GM23338 (cell line): ENCODE measurements at regions not wholly inside any gene's neighbourhood (a gene's known extent, or its start where the extent isn't known, plus 50 kb on each side); places are given as distances from the start of the nearest gene placed in this dataset.

Source experiments
- ATAC-seq: fragments of 200-7000 bp; cut with Tn5 transposase; 3 replicates; pipeline ENCODE4 v1.9.1; 2020
- DNase-seq: peaks from one replicate; pipeline ENCODE4 v3.0.0-alpha.2; 2015; ENCODE audit warnings: low spot score
- H2AFZ ChIP-seq: fragments of 200-600 bp; sonication (generic); 2 replicates; pipeline ENCODE4 v1.8.0; 2016; ENCODE audit warnings: antibody characterized with exemption, mild to moderate bottlenecking, moderate library complexity
- H3F3A ChIP-seq: fragments of 200-600 bp; sonication (generic); replicated peaks from 2 replicates; pipeline ENCODE4 v1.8.0; 2017; ENCODE audit warnings: antibody characterized with exemption, mixed run types, low read depth
- H3K27ac ChIP-seq: fragments of 200-600 bp; sonication (generic); 2 replicates; pipeline ENCODE4 v1.6.1; 2016; ENCODE audit warnings: low read depth
- H3K27me3 ChIP-seq: fragments of 200-600 bp; sonication (generic); 2 replicates; pipeline ENCODE4 v1.8.0; 2016; ENCODE audit warnings: mild to moderate bottlenecking, mixed run types, moderate library complexity; ENCODE audit not compliant: insufficient read depth
- H3K36me3 ChIP-seq: fragments of 200-600 bp; sonication (generic); 2 replicates; pipeline ENCODE4 v1.8.0; 2016; ENCODE audit warnings: mild to moderate bottlenecking; ENCODE audit not compliant: insufficient read depth
- H3K4me1 ChIP-seq: fragments of 200-600 bp; sonication (generic); 2 replicates; pipeline ENCODE4 v1.8.0; 2016; ENCODE audit warnings: mild to moderate bottlenecking, moderate library complexity; ENCODE audit not compliant: insufficient read depth
- H3K4me2 ChIP-seq: fragments of 200-600 bp; sonication (generic); 2 replicates; pipeline ENCODE4 v1.7.1; 2017; ENCODE audit warnings: mixed run types
- H3K4me3 ChIP-seq: fragments of 200-600 bp; sonication (generic); 2 replicates; pipeline ENCODE4 v1.6.1; 2016; ENCODE audit warnings: mixed run types
- H3K79me2 ChIP-seq: fragments of 200-600 bp; sonication (generic); replicated peaks from 2 replicates; pipeline ENCODE4 v1.8.0; 2017; ENCODE audit warnings: mild to moderate bottlenecking; ENCODE audit not compliant: insufficient read depth
- H3K9me2 ChIP-seq: fragments of 200-600 bp; sonication (generic); 2 replicates; pipeline ENCODE4 v1.8.0; 2017; ENCODE audit not compliant: insufficient read depth
- H4K20me1 ChIP-seq: fragments of 200-600 bp; sonication (generic); replicated peaks from 2 replicates; pipeline ENCODE4 v1.8.0; 2017; ENCODE audit warnings: mild to moderate bottlenecking; ENCODE audit not compliant: insufficient read depth
- H3K27ac Mint-ChIP-seq: 2 replicates; pipeline ENCODE4 v1.8.0; 2020; ENCODE audit warnings: inconsistent platforms, mild to moderate bottlenecking, moderate library complexity, mixed read lengths
- H3K27me3 Mint-ChIP-seq: 3 replicates; pipeline ENCODE4 v1.8.0; 2022; ENCODE audit warnings: low read depth, mild to moderate bottlenecking, moderate library complexity, mixed read lengths, inconsistent platforms; ENCODE audit not compliant: insufficient read depth, poor library complexity
- H3K36me3 Mint-ChIP-seq: 3 replicates; pipeline ENCODE4 v1.8.0; 2021; ENCODE audit warnings: low read depth, mild to moderate bottlenecking, inconsistent platforms, moderate library complexity, mixed read lengths
- H3K4me1 Mint-ChIP-seq: 3 replicates; pipeline ENCODE4 v1.8.0; 2020; ENCODE audit warnings: mild to moderate bottlenecking, inconsistent platforms, mixed read lengths
- H3K4me3 Mint-ChIP-seq: 3 replicates; pipeline ENCODE4 v1.8.0; 2021; ENCODE audit warnings: moderate library complexity, mild to moderate bottlenecking, inconsistent platforms, mixed read lengths
- H3K9me3 Mint-ChIP-seq: 3 replicates; pipeline ENCODE4 v1.8.0; 2020; ENCODE audit warnings: moderate library complexity, mild to moderate bottlenecking, inconsistent platforms, mixed read lengths
- CREB1 ChIP-seq: fragments of 250-450 bp; sonication (Bioruptor Pico); IDR thresholded peaks from 2 replicates; pipeline ENCODE4 v1.5.0; 2020; ENCODE audit warnings: low read depth, mild to moderate bottlenecking, moderate library complexity
- EZH2 ChIP-seq: fragments of 200-600 bp; sonication (generic); IDR thresholded peaks from one replicate; pipeline ENCODE4 v1.8.0; 2017; ENCODE audit warnings: antibody characterized with exemption, mild to moderate bottlenecking, low read depth; ENCODE audit not compliant: unreplicated experiment
- EZH2phosphoT487 ChIP-seq: fragments of 200-600 bp; sonication (generic); IDR thresholded peaks from one replicate; pipeline ENCODE4 v1.8.1; 2018; ENCODE audit warnings: antibody characterized with exemption; ENCODE audit not compliant: unreplicated experiment
- JUNB ChIP-seq: IDR thresholded peaks from one replicate; pipeline ENCODE4 v1.6.1; 2016; ENCODE audit warnings: antibody characterized with exemption; ENCODE audit not compliant: unreplicated experiment
- NANOG ChIP-seq: IDR thresholded peaks from 2 replicates; pipeline ENCODE4 v1.6.1; 2016; ENCODE audit warnings: antibody characterized with exemption, borderline replicate concordance
- POLR2AphosphoS5 ChIP-seq: IDR thresholded peaks from 2 replicates; pipeline ENCODE4 v1.6.1; 2016; ENCODE audit warnings: antibody characterized with exemption, low read depth
- STAT1 ChIP-seq: IDR thresholded peaks from one replicate; pipeline ENCODE4 v1.6.1; 2016; ENCODE audit warnings: antibody characterized with exemption; ENCODE audit not compliant: unreplicated experiment
- ZNF114 ChIP-seq: fragments of 250-450 bp; sonication (Bioruptor Pico); IDR thresholded peaks from 2 replicates; pipeline ENCODE4 v1.5.0; 2020; ENCODE audit warnings: mild to moderate bottlenecking, moderate library complexity
- ZNF331 ChIP-seq: fragments of 250-450 bp; sonication (Bioruptor Pico); IDR thresholded peaks from 2 replicates; pipeline ENCODE4 v1.5.0; 2020; ENCODE audit warnings: low read depth, mild to moderate bottlenecking, moderate library complexity
- TF ChIP-seq, protein P1 (sequence below), 2 experiments: fragments of 200-600 bp in 1 of 2; sonication (generic) in 1 of 2; conservative IDR thresholded peaks; 2 replicates each; pipeline versions ENCODE4 v1.5.1 to v1.6.1; 2016 to 2017; ENCODE audit warnings: antibody characterized with exemption in 2 of 2, low read depth in 2 of 2, mild to moderate bottlenecking in 2 of 2, moderate library complexity in 1 of 2
- TF ChIP-seq, protein P2 (sequence below): IDR thresholded peaks from one replicate; pipeline ENCODE4 v1.6.1; 2018; ENCODE audit warnings: antibody characterized with exemption; ENCODE audit not compliant: unreplicated experiment
- TF ChIP-seq, protein P3 (sequence below): fragments of 250-450 bp; sonication (Bioruptor Pico); IDR thresholded peaks from 2 replicates; pipeline ENCODE4 v1.5.0; 2020; ENCODE audit warnings: mild to moderate bottlenecking, moderate library complexity
- TF ChIP-seq, protein P4 (sequence below): IDR thresholded peaks from 2 replicates; pipeline ENCODE4 v1.6.1; 2016; ENCODE audit warnings: antibody characterized with exemption

DNA sequence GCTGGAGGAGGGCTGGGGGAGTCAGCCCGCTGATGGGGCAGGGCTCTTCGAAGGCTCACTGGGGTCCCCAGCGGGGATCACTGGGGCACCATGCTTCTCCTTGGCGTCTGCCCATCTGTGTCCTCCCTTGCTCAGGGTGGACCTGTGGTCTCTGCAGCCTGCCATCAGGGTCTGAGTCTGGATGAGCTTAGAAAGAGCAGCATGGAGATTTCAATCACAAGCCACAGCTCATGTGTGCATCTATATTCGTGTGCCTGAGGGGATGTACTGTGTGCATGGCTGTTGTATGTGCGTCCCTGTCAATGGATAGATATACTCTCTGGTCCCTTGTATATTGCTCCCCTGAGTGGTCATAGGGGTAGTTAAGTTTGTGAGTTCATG lies 126.6 kb upstream of the SDK2 start:
- H3K9me2 ChIP-seq, result no peaks in the 10 kb centered on the region
- TF ChIP-seq, protein P1, sequence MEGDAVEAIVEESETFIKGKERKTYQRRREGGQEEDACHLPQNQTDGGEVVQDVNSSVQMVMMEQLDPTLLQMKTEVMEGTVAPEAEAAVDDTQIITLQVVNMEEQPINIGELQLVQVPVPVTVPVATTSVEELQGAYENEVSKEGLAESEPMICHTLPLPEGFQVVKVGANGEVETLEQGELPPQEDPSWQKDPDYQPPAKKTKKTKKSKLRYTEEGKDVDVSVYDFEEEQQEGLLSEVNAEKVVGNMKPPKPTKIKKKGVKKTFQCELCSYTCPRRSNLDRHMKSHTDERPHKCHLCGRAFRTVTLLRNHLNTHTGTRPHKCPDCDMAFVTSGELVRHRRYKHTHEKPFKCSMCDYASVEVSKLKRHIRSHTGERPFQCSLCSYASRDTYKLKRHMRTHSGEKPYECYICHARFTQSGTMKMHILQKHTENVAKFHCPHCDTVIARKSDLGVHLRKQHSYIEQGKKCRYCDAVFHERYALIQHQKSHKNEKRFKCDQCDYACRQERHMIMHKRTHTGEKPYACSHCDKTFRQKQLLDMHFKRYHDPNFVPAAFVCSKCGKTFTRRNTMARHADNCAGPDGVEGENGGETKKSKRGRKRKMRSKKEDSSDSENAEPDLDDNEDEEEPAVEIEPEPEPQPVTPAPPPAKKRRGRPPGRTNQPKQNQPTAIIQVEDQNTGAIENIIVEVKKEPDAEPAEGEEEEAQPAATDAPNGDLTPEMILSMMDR (conservative IDR thresholded peaks at IDR 0.05; ENCODE audit: low read depth in 2 of 2), result no peak
- TF ChIP-seq ZNF114 (no peak), JUNB (no peak), EZH2 (no peak), POLR2AphosphoS5 (no peak), CREB1 (CRISPR knock-in tag) (no peak), EZH2phosphoT487 (no peak), ZNF331 (CRISPR knock-in tag) (no peak), NANOG (no peak), STAT1 (no peak)
- TF ChIP-seq, protein P2, sequence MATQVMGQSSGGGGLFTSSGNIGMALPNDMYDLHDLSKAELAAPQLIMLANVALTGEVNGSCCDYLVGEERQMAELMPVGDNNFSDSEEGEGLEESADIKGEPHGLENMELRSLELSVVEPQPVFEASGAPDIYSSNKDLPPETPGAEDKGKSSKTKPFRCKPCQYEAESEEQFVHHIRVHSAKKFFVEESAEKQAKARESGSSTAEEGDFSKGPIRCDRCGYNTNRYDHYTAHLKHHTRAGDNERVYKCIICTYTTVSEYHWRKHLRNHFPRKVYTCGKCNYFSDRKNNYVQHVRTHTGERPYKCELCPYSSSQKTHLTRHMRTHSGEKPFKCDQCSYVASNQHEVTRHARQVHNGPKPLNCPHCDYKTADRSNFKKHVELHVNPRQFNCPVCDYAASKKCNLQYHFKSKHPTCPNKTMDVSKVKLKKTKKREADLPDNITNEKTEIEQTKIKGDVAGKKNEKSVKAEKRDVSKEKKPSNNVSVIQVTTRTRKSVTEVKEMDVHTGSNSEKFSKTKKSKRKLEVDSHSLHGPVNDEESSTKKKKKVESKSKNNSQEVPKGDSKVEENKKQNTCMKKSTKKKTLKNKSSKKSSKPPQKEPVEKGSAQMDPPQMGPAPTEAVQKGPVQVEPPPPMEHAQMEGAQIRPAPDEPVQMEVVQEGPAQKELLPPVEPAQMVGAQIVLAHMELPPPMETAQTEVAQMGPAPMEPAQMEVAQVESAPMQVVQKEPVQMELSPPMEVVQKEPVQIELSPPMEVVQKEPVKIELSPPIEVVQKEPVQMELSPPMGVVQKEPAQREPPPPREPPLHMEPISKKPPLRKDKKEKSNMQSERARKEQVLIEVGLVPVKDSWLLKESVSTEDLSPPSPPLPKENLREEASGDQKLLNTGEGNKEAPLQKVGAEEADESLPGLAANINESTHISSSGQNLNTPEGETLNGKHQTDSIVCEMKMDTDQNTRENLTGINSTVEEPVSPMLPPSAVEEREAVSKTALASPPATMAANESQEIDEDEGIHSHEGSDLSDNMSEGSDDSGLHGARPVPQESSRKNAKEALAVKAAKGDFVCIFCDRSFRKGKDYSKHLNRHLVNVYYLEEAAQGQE, result no peak
- TF ChIP-seq, protein P3, sequence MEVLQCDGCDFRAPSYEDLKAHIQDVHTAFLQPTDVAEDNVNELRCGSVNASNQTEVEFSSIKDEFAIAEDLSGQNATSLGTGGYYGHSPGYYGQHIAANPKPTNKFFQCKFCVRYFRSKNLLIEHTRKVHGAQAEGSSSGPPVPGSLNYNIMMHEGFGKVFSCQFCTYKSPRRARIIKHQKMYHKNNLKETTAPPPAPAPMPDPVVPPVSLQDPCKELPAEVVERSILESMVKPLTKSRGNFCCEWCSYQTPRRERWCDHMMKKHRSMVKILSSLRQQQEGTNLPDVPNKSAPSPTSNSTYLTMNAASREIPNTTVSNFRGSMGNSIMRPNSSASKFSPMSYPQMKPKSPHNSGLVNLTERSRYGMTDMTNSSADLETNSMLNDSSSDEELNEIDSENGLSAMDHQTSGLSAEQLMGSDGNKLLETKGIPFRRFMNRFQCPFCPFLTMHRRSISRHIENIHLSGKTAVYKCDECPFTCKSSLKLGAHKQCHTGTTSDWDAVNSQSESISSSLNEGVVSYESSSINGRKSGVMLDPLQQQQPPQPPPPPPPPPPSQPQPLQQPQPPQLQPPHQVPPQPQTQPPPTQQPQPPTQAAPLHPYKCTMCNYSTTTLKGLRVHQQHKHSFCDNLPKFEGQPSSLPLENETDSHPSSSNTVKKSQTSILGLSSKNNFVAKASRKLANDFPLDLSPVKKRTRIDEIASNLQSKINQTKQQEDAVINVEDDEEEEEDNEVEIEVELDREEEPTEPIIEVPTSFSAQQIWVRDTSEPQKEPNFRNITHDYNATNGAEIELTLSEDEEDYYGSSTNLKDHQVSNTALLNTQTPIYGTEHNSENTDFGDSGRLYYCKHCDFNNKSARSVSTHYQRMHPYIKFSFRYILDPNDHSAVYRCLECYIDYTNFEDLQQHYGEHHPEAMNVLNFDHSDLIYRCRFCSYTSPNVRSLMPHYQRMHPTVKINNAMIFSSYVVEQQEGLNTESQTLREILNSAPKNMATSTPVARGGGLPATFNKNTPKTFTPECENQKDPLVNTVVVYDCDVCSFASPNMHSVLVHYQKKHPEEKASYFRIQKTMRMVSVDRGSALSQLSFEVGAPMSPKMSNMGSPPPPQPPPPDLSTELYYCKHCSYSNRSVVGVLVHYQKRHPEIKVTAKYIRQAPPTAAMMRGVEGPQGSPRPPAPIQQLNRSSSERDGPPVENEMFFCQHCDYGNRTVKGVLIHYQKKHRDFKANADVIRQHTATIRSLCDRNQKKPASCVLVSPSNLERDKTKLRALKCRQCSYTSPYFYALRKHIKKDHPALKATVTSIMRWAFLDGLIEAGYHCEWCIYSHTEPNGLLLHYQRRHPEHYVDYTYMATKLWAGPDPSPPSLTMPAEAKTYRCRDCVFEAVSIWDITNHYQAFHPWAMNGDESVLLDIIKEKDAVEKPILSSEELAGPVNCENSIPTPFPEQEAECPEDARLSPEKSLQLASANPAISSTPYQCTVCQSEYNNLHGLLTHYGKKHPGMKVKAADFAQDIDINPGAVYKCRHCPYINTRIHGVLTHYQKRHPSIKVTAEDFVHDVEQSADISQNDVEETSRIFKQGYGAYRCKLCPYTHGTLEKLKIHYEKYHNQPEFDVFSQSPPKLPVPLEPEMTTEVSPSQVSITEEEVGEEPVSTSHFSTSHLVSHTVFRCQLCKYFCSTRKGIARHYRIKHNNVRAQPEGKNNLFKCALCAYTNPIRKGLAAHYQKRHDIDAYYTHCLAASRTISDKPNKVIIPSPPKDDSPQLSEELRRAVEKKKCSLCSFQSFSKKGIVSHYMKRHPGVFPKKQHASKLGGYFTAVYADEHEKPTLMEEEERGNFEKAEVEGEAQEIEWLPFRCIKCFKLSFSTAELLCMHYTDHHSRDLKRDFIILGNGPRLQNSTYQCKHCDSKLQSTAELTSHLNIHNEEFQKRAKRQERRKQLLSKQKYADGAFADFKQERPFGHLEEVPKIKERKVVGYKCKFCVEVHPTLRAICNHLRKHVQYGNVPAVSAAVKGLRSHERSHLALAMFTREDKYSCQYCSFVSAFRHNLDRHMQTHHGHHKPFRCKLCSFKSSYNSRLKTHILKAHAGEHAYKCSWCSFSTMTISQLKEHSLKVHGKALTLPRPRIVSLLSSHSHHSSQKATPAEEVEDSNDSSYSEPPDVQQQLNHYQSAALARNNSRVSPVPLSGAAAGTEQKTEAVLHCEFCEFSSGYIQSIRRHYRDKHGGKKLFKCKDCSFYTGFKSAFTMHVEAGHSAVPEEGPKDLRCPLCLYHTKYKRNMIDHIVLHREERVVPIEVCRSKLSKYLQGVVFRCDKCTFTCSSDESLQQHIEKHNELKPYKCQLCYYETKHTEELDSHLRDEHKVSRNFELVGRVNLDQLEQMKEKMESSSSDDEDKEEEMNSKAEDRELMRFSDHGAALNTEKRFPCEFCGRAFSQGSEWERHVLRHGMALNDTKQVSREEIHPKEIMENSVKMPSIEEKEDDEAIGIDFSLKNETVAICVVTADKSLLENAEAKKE (CRISPR knock-in tag), result no peak
- TF ChIP-seq, protein P4, sequence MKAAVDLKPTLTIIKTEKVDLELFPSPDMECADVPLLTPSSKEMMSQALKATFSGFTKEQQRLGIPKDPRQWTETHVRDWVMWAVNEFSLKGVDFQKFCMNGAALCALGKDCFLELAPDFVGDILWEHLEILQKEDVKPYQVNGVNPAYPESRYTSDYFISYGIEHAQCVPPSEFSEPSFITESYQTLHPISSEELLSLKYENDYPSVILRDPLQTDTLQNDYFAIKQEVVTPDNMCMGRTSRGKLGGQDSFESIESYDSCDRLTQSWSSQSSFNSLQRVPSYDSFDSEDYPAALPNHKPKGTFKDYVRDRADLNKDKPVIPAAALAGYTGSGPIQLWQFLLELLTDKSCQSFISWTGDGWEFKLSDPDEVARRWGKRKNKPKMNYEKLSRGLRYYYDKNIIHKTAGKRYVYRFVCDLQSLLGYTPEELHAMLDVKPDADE, result no peak
- Mint-ChIP-seq H3K4me1 (no peaks in the 10 kb centered on the region; the same call in 2 of the 3 replicates), H3K27ac (no peak overlapping the region), H3K27me3 (peaks cover 1% of the 10 kb centered on the region), H3K9me3 (peaks cover 11% of the 10 kb centered on the region), H3K36me3 (peaks cover 7% of the 10 kb centered on the region; the same call in 2 of the 3 replicates), H3K4me3 (no peak overlapping the region)
- H3K4me2 ChIP-seq, result no peak overlapping the region
- no peak overlapping the region for H2AFZ ChIP-seq
- H3K79me2 ChIP-seq, result no peaks in the 10 kb centered on the region
- no peaks in the 10 kb centered on the region for H3K36me3 ChIP-seq
- no peak for DNase-seq
- no peak overlapping the region for H3K4me3 ChIP-seq
- H3K4me1 ChIP-seq, result no peaks in the 10 kb centered on the region
- no peaks in the 10 kb centered on the region for H3F3A ChIP-seq
- ATAC-seq, result no peak
- H4K20me1 ChIP-seq, result no peaks in the 10 kb centered on the region
- H3K27me3 ChIP-seq, result no peaks in the 10 kb centered on the region
- H3K27ac ChIP-seq, result no peak overlapping the region
